Activated B cell treated with CpG ODN at 0.5 μM for 24 hours (primary cell): ENCODE measurements at regions not wholly inside any gene's neighbourhood (a gene's known extent, or its start where the extent isn't known, plus 50 kb on each side); places are given as distances from the start of the nearest gene placed in this dataset.
"Not testable (repeated sequence)": the region's sequence is repeated elsewhere in the genome, so short reads cannot be mapped to it uniquely, and the experiment has no call there.

ENCODE experiments used
- ATAC-seq: fragments of 200-7000 bp; cut with Tn5 transposase; one replicate; pipeline ENCODE4 v1.10.0; 2021; ENCODE audit warnings: low read depth, mild to moderate bottlenecking, moderate library complexity
- CTCF ChIA-PET: fragments of 350-600 bp; sonication (Branson Sonifier 250); formaldehyde crosslinking; loops from one replicate; lab custom pipeline; 2021; ENCODE audit warnings: antibody characterized with exemption; lab: Charles Lee
- POLR2A ChIA-PET: fragments of 350-600 bp; sonication (Branson Sonifier 250); formaldehyde crosslinking; loops from one replicate; lab custom pipeline; 2021; ENCODE audit warnings: antibody characterized with exemption; lab: Charles Lee
- DNase-seq: peaks from one replicate; pipeline ENCODE4 v3.0.0; 2022
- H3K27ac Mint-ChIP-seq: one replicate; pipeline ENCODE4 v1.8.0; 2020; ENCODE audit warnings: mixed read lengths
- H3K27me3 Mint-ChIP-seq: one replicate; pipeline ENCODE4 v1.8.0; 2021; ENCODE audit warnings: mixed read lengths
- H3K36me3 Mint-ChIP-seq: one replicate; pipeline ENCODE4 v1.8.0; 2021; ENCODE audit warnings: low read depth, mixed read lengths
- H3K4me1 Mint-ChIP-seq: one replicate; pipeline ENCODE4 v1.8.0; 2021; ENCODE audit warnings: mixed read lengths
- H3K4me3 Mint-ChIP-seq: one replicate; pipeline ENCODE4 v1.8.0; 2020; ENCODE audit warnings: mild to moderate bottlenecking, mixed read lengths
- H3K9me3 Mint-ChIP-seq: one replicate; pipeline ENCODE4 v1.8.0; 2020; ENCODE audit warnings: mixed read lengths
- intact Hi-C: fragments of 100-400 bp; cut with micrococcal nuclease; formaldehyde crosslinking; loops from one replicate; pipeline ENCODE4 v1.15.1; 2024
- TF ChIP-seq, protein P1 (sequence below): fragments of 200-600 bp; IDR thresholded peaks from one replicate; pipeline ENCODE4 v1.8.0; 2022; ENCODE audit warnings: antibody characterized with exemption, mild to moderate bottlenecking

DNA sequence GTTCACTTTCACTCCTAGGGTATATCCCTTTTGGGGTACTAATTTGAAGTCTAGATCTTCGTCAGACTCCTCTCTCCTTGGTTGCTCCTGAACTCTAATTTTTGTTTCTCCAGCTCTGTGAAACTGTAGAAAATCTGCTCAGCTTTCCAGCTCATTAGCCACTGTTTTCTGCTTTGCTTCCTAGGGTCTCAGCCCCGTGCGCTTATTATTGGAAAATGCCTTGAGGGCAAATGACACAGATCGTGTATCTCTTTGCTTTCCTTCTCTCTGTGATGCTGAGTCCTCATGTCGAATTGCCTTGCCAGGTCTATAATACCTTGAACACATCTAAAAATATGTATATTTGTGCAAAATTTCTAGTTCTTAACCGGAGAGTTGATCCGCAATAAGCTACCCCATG is 731.1 kb downstream of the EDEM1 start:
- Mint-ChIP-seq H3K4me1 (no peaks in the 10 kb centered on the region), H3K4me3 (no peak overlapping the region), H3K27ac (no peak overlapping the region), H3K27me3 (no peaks in the 10 kb centered on the region), H3K9me3 (peaks cover 5% of the 10 kb centered on the region), H3K36me3 (no peaks in the 10 kb centered on the region)
- POLR2A ChIA-PET: no interaction called here
- intact Hi-C loops: no loop called here
- ATAC-seq (no peak), DNase-seq (no peak)
- CTCF ChIA-PET: no interaction called here
- TF ChIP-seq, protein P1, sequence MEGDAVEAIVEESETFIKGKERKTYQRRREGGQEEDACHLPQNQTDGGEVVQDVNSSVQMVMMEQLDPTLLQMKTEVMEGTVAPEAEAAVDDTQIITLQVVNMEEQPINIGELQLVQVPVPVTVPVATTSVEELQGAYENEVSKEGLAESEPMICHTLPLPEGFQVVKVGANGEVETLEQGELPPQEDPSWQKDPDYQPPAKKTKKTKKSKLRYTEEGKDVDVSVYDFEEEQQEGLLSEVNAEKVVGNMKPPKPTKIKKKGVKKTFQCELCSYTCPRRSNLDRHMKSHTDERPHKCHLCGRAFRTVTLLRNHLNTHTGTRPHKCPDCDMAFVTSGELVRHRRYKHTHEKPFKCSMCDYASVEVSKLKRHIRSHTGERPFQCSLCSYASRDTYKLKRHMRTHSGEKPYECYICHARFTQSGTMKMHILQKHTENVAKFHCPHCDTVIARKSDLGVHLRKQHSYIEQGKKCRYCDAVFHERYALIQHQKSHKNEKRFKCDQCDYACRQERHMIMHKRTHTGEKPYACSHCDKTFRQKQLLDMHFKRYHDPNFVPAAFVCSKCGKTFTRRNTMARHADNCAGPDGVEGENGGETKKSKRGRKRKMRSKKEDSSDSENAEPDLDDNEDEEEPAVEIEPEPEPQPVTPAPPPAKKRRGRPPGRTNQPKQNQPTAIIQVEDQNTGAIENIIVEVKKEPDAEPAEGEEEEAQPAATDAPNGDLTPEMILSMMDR: no peak

DNA sequence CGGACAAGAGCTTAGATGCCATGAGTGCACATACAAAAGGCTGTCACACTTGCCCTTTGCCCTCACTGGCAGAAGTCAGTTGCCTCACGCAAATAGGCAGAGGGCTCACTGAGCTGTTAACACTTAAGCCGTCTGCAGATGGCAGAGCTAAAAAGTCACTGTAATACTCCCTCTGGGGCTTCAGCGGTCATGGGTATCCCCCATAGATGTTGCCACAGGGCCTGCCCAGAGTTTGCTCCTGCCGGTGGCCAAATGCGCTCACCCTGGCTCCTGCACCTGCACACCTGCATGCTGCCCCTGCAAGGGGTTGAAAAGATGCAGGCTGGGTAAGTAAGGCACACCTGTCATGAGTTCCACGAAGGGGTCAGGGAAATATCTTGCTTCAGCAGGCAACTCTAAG is 741.5 kb downstream of the EDEM1 start:
- ChIA-PET POLR2A (no interaction called here), CTCF (no interaction called here)
- no peak overlapping the region for H3K4me3 Mint-ChIP-seq

DNA sequence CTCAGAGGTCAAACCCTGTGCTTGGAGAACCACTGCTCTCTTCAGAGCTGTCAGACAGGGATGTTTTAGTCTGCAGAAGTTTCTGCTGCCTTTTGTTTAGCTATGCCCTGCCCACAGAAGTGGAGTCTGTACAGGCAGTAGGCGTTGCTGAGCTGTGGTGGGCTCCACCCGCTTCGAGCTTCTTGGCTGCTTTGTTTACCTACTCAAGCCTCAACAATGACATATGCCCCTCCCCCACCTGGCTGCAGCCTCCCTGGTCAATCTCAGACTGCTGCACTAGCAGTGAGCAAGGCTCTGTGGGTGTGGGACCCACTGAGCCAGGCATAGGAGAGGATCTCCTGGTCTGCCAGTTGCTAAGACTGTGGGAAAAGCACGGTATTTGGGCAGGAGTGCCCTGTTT is 756.6 kb downstream of the EDEM1 start:
- H3K9me3 Mint-ChIP-seq, H3K4me3 Mint-ChIP-seq, H3K27ac Mint-ChIP-seq, ATAC-seq, H3K4me1 Mint-ChIP-seq, POLR2A ChIA-PET, intact Hi-C loops, H3K36me3 Mint-ChIP-seq, CTCF ChIA-PET, DNase-seq, H3K27me3 Mint-ChIP-seq: not testable (repeated sequence)

More for the DNA sequence above, 741.5 kb downstream of the EDEM1 start:
- ATAC-seq (no peak), DNase-seq (no peak)
- no peaks in the 10 kb centered on the region for H3K36me3 Mint-ChIP-seq
- H3K9me3 Mint-ChIP-seq: no peaks in the 10 kb centered on the region
- no peaks in the 10 kb centered on the region for H3K27me3 Mint-ChIP-seq
- intact Hi-C loops: no loop called here
- no peaks in the 10 kb centered on the region for H3K4me1 Mint-ChIP-seq
- TF ChIP-seq, protein P1: no peak
- no peak overlapping the region for H3K27ac Mint-ChIP-seq

DNA sequence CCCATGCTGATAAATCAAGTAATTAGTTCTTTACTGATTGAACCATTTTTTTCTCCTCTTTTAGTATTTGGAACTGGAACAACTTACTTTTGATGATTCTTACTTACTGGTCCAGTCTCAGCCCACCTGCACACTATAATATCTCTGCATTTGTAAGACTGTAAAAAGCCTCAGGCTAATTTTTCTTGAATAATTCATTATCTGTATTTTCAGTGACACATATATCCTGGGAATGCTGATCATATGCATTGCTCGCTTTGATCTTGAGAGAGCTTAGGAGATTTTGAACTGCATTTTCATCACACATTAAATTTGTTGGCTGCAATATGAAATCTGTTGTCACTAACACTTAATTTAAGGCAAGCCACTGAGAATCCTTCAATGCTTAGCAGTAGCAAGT is 760.6 kb downstream of the EDEM1 start:
- ATAC-seq (no peak), DNase-seq (no peak)
- CTCF ChIA-PET: no interaction called here
- Mint-ChIP-seq H3K9me3 (no peaks in the 10 kb centered on the region), H3K4me1 (no peaks in the 10 kb centered on the region), H3K36me3 (no peaks in the 10 kb centered on the region), H3K27me3 (no peaks in the 10 kb centered on the region), H3K27ac (no peak overlapping the region), H3K4me3 (no peak overlapping the region)
- POLR2A ChIA-PET: no interaction called here
- TF ChIP-seq, protein P1: no peak
- intact Hi-C loops: no loop called here

DNA sequence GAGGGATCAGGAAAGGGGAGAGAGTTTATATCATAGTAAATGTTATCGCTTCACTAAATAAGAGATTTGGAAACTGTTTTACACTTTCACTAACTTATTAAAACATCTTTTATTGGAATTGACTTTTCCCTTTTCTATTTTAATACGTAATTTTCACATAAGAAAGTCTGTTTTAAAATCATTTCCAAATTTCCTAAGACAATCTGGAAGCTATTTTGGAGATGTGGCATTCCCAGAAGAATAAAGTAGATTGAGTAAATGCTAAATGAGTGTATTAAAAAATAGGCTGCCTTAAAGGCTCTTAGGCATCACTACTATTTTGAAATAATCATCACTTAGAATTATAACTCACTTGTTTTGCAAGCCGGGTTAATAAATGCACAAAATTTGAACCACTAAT is 763.5 kb downstream of the EDEM1 start:
- ChIA-PET CTCF (no interaction called here), POLR2A (no interaction called here)
- TF ChIP-seq, protein P1: no peak
- Mint-ChIP-seq H3K4me1 (no peaks in the 10 kb centered on the region), H3K27me3 (no peaks in the 10 kb centered on the region), H3K36me3 (no peaks in the 10 kb centered on the region), H3K27ac (no peak overlapping the region), H3K9me3 (no peaks in the 10 kb centered on the region), H3K4me3 (no peak overlapping the region)
- DNase-seq (no peak), ATAC-seq (no peak)
- intact Hi-C loops: no loop called here

DNA sequence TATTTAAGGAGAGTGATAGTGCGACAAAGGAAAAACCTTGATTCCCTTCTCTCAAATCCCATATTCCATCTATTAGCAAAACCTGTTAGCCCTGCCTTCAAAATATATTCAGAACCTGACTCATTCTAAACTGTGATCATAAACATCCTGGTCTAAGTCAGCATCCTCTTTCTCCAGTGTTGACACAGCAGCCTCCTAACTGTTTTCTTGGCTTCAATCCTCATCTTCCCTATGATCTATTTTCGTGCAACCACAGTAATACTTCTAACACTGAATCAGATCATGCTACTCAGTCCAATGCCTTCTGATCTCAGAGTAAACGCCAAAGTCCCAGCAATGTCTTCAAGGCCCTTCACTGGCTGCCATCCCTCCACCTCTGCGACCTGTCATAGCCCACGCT is 785.1 kb downstream of the EDEM1 start:
- CTCF ChIA-PET: no interaction called here
- DNase-seq (no peak), ATAC-seq (no peak)
- no peak overlapping the region for H3K4me3 Mint-ChIP-seq
- H3K9me3 Mint-ChIP-seq: peaks cover 7% of the 10 kb centered on the region
- no peaks in the 10 kb centered on the region for H3K4me1 Mint-ChIP-seq
- POLR2A ChIA-PET: no interaction called here
- H3K36me3 Mint-ChIP-seq: no peaks in the 10 kb centered on the region
- H3K27me3 Mint-ChIP-seq: no peaks in the 10 kb centered on the region
- intact Hi-C loops: no loop called here
- TF ChIP-seq, protein P1: no peak
- H3K27ac Mint-ChIP-seq: no peak overlapping the region
